ENCODE measurements at regions not wholly inside any gene's neighbourhood (a gene's known extent, or its start where the extent isn't known, plus 50 kb on each side); places are given as distances from the start of the nearest gene placed in this dataset.
"Not testable (repeated sequence)": the region's sequence is repeated elsewhere in the genome, so short reads cannot be mapped to it uniquely, and the experiment has no call there.

- DNase-seq, result no peak
These were observed 200.7 kb downstream of the IPMK start for GRCh38 chr10:58066979-58067378.

- no peak for DNase-seq
These were observed 201.6 kb downstream of the IPMK start for GRCh38 chr10:58066126-58066525.

- DNase-seq, result no peak
These were observed 202.2 kb downstream of the IPMK start for GRCh38 chr10:58065529-58065815.

- DNase-seq, result no peak
These were observed 202.8 kb downstream of the IPMK start for GRCh38 chr10:58064714-58065528.

- DNase-seq, result no peak
These were observed 203.7 kb downstream of the IPMK start for GRCh38 chr10:58063861-58064480.

- DNase-seq, result not testable (repeated sequence)
These were observed 209.0 kb downstream of the IPMK start for GRCh38 chr10:58058683-58059082.

GRCh38 chr10:58054881-58055280 is 212.8 kb downstream of the IPMK start:
- DNase-seq, result no peak

GRCh38 chr10:58052772-58053171 is 214.9 kb downstream of the IPMK start:
- DNase-seq, result no peak

- DNase-seq, result no peak
These were observed 217.1 kb downstream of the IPMK start for GRCh38 chr10:58050575-58050974.

GRCh38 chr10:58048936-58049335 is 218.8 kb downstream of the IPMK start:
- DNase-seq, result no peak

GRCh38 chr10:58044072-58044471 is 223.6 kb downstream of the IPMK start:
- DNase-seq, result no peak

GRCh38 chr10:58041901-58042300 is 225.8 kb downstream of the IPMK start:
- DNase-seq, result no peak

GRCh38 chr10:58030208-58030607 is 237.5 kb downstream of the IPMK start:
- DNase-seq, result no peak

GRCh38 chr10:58028597-58029366 is 238.9 kb downstream of the IPMK start:
- no peak for DNase-seq

GRCh38 chr10:58027426-58027825 is 240.3 kb downstream of the IPMK start:
- no peak for DNase-seq

GRCh38 chr10:58026036-58026435 is 241.7 kb downstream of the IPMK start:
- DNase-seq, result no peak

- no peak for DNase-seq
These were observed 244.2 kb downstream of the IPMK start for GRCh38 chr10:58023341-58024073.

GRCh38 chr10:58019863-58020537 is 247.7 kb downstream of the IPMK start:
- no peak for DNase-seq

- no peak for DNase-seq
These were observed 249.9 kb downstream of the IPMK start for GRCh38 chr10:58017719-58018367.

- DNase-seq, result no peak
These were observed 251.1 kb downstream of the IPMK start for GRCh38 chr10:58016614-58017013.

- no peak for DNase-seq
These were observed 253.3 kb downstream of the IPMK start for GRCh38 chr10:58014436-58014835.

GRCh38 chr10:58013406-58013805 is 254.3 kb downstream of the IPMK start:
- no peak for DNase-seq
